SJSA1 (cell line): ENCODE measurements at regions not wholly inside any gene's neighbourhood (a gene's known extent, or its start where the extent isn't known, plus 50 kb on each side); places are given as distances from the start of the nearest gene placed in this dataset.

Experiments used
- DNase-seq, 2 experiments: peaks; one replicate each; pipeline ENCODE4 v3.0.0-alpha.2; 2015 to 2020; ENCODE audit warnings: low spot score in 2 of 2, low read depth in 1 of 2
- H3K27ac ChIP-seq: fragments of 250-450 bp; sonication (Bioruptor Pico); 2 replicates; pipeline ENCODE4 v1.5.1; 2020; ENCODE audit warnings: mild to moderate bottlenecking, moderate library complexity
- H3K27me3 ChIP-seq: fragments of 250-450 bp; sonication (Bioruptor Pico); replicated peaks from 2 replicates; pipeline ENCODE4 v1.5.1; 2020; ENCODE audit warnings: mild to moderate bottlenecking, moderate library complexity
- H3K36me3 ChIP-seq: fragments of 250-450 bp; sonication (Bioruptor Pico); 2 replicates; pipeline ENCODE4 v1.5.1; 2020; ENCODE audit warnings: mild to moderate bottlenecking
- H3K4me1 ChIP-seq: fragments of 250-450 bp; sonication (Bioruptor Pico); replicated peaks from 2 replicates; pipeline ENCODE4 v1.6.1; 2021; ENCODE audit warnings: mild to moderate bottlenecking
- H3K4me3 ChIP-seq: fragments of 250-450 bp; sonication (Bioruptor Pico); 2 replicates; pipeline ENCODE4 v1.5.1; 2020; ENCODE audit warnings: mild to moderate bottlenecking
- H3K9me3 ChIP-seq: fragments of 250-450 bp; sonication (Bioruptor Pico); replicated peaks from 2 replicates; pipeline ENCODE4 v1.5.1; 2020; ENCODE audit warnings: mild to moderate bottlenecking

DNA sequence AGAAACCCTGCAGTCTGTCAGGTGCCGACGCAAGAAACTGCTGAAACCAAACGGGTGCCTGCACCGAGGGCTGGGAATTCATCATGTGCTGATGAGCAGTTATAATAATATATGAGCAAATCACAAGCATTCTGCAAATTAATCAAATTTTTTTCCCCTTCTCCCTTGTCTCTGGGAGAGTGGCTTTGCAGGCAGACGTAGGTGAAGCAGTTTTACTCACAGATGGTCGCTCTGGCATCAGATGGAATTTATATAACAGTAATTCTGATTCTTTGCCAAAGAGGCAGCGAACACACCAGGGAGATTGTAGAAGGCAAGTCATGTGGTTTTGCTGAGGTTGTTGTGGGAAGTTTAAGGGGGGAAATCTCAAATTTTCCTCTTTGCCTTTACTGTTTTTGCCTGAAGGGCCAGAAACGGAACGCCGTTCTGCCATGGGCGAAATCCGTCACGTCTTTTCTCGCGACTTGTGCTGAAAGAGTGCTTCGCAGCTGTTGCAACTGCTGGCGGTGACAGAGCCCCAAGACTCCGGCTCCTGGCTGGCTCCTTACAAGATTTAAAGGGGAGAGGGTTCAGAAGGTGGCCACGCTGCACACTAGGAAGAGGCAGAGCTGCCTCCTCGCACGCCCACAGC, 320.1 kb downstream of the ZNF536 start:
- DNase-seq, result peak in 1 of 2 experiments; percentile 22
- Histone ChIP-seq H3K27me3 (no peaks in the 10 kb centered on the region), H3K36me3 (no peaks in the 10 kb centered on the region), H3K4me1 (peaks cover 63% of the 10 kb centered on the region), H3K27ac (no peak overlapping the region), H3K4me3 (no peak overlapping the region), H3K9me3 (no peaks in the 10 kb centered on the region)

DNA sequence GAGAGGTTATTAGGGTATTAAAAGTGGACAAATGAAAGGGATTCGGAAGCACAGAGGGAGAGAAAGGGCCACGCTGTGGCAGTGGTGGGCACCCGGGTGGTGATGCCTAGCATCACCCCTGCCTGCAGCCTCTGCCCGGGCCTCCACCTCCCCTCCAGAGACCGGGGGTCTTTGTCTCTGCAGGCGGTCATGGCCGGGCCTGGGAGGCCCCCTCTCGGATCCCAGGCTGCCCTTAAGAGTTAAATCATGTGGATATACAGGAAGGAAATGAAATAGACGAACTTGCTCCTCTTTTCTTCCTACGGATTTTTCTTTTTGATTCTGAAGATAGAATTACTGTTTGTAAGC, 319.6 kb downstream of the ZNF536 start:
- Histone ChIP-seq H3K4me1 (peaks cover 66% of the 10 kb centered on the region), H3K4me3 (no peak overlapping the region), H3K36me3 (no peaks in the 10 kb centered on the region), H3K27me3 (no peaks in the 10 kb centered on the region), H3K9me3 (no peaks in the 10 kb centered on the region), H3K27ac (no peak overlapping the region)
- no peak for DNase-seq

DNA sequence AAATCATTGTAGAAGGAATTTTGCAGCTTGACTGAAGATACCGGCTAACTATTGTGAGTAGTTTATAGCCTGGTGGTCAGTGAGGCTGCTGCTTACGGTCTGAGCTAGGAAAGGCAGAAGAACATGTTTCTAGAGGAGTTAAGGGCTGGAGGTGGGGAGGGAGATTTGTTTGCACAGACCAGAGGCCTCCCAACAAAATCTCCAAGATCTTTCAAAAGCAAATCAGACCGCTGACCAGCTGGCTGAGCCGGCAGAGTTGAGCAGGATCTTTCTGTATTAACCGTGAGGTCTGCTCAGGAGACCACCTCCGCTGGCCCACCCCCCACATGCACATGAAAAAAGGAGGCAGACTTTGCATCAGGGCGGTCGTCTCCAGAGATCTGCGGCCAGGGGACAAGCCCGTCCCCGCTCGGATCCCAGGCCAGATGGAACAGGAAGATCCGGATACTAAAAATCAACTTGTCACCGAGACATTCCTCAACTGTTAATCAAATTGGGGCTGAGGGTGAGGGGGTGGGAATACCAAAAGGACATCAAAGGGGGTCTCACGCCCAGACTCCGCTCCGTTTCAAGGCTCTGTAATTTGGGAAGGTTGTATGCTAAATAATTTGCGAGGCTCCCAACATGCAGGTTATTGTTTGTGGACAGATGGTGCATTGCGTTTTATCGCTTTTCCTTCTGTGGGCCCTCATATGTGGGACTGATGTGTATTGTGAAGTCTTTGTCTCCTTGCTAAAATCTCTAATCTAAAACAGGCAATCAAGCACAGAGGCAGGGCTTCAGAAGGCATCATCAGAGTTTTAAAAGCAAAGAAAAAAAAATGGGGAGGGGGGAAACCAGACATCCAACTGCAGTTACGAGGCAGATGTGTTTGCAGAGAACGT, 319.0 kb downstream of the ZNF536 start:
- Histone ChIP-seq H3K4me1 (peaks cover 65% of the 10 kb centered on the region), H3K36me3 (no peaks in the 10 kb centered on the region), H3K4me3 (no peak overlapping the region), H3K9me3 (no peaks in the 10 kb centered on the region), H3K27ac (no peak overlapping the region), H3K27me3 (no peaks in the 10 kb centered on the region)
- DNase-seq, result no peak

DNA sequence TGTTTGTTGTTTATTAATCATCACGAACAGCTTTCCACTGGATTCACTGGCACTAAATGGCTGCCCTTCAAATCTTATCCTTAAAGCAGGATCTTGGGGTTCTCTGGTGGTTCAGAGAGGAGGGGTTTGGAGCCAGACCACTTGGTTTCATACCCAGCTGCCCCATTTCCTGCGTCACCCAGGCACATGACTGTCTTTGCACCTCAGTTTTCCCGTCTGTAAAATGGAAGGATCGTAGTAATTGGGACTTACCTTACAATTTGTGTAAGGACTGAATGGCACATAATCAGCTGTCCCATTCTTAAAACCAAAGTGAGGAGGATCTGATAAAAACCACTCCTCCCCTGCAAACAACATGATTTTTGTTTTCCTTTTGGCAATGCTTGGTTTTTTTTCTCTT, 318.3 kb downstream of the ZNF536 start:
- Histone ChIP-seq H3K36me3 (no peaks in the 10 kb centered on the region), H3K4me1 (peaks cover 62% of the 10 kb centered on the region), H3K27me3 (no peaks in the 10 kb centered on the region), H3K9me3 (no peaks in the 10 kb centered on the region), H3K4me3 (no peak overlapping the region), H3K27ac (no peak overlapping the region)
- DNase-seq, result no peak

DNA sequence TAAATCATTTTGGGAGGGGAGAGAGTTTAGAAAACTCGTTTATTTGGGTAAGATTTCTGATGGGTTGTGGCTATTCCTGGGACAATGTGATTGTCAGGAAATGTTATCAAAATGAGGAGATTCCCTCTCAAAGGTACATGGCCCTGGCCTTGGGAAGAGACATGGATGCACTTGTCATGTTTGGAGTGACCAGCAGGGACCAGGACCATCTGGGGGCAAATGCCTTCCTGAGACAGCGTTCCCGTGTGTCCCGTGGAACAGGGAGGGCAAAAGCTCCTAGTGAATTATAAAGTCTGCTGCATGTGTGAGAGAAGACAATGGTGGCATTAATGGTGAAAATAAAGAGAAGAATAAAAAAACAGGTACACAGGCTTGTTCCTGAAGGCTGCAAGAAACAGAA, 317.3 kb downstream of the ZNF536 start:
- peaks cover 52% of the 10 kb centered on the region for H3K4me1 ChIP-seq
- no peaks in the 10 kb centered on the region for H3K36me3 ChIP-seq
- H3K27ac ChIP-seq, result no peak overlapping the region
- no peaks in the 10 kb centered on the region for H3K9me3 ChIP-seq
- H3K27me3 ChIP-seq, result no peaks in the 10 kb centered on the region
- no peak overlapping the region for H3K4me3 ChIP-seq
- DNase-seq, result no peak

DNA sequence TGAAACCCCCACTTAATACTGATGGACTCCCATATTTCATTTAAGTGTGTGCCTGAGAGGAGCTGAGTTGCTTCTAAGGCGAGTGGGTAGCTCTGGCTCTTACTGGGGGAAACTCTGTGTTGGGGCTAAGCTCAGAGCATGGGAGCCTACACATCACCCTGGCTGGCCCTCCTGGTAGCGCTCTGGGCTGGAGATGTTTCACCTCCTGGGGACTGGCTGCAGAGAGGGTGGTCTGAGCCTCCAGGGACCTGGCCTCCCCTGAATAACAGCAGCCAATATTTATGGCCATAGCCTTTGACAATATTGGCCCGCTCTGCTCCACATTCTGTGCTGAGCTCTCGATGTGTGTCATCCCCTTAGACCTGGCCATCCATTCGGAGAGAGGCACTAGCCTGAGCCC, 316.5 kb downstream of the ZNF536 start:
- Histone ChIP-seq H3K36me3 (no peaks in the 10 kb centered on the region), H3K4me1 (peaks cover 44% of the 10 kb centered on the region), H3K4me3 (no peak overlapping the region), H3K9me3 (no peaks in the 10 kb centered on the region), H3K27me3 (no peaks in the 10 kb centered on the region), H3K27ac (no peak overlapping the region)
- DNase-seq, result no peak

DNA sequence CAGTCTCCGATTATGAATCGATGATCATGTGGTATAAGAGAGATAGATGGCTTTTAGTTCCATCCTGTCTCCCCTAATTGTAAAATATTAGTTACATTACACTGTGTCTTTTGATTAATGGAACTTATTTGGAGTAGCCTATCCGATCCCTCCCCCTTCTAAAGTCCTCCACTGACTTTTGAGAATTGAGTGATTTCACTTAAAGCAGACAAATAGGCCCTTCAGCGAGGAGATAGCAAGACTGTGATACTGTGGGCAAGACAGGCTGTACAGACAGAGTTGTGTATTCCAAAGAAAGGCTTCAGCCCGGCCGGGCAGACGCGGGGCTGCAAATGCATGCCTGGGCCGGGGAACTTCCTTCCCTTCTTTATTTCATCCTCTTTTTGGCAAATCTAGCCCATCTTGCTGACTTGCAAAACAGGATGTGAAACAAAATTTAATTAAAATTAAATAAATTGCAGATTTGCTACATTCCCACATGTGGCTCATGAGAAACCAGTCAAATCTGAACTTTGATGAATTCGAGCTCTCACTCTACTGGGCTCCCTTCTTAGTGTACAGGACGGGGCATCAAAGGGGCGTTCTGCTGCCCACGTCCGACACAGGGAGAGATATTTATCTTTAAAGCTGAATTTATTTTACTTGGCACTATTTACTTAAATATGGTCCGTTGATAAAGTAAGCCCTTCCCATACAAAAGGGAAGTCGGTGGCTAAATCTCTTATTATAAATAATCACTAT, 314.8 kb downstream of the ZNF536 start:
- Histone ChIP-seq H3K4me3 (no peak overlapping the region), H3K9me3 (no peaks in the 10 kb centered on the region), H3K4me1 (peaks cover 31% of the 10 kb centered on the region), H3K27ac (no peak overlapping the region), H3K27me3 (no peaks in the 10 kb centered on the region), H3K36me3 (no peaks in the 10 kb centered on the region)
- DNase-seq, result no peak

DNA sequence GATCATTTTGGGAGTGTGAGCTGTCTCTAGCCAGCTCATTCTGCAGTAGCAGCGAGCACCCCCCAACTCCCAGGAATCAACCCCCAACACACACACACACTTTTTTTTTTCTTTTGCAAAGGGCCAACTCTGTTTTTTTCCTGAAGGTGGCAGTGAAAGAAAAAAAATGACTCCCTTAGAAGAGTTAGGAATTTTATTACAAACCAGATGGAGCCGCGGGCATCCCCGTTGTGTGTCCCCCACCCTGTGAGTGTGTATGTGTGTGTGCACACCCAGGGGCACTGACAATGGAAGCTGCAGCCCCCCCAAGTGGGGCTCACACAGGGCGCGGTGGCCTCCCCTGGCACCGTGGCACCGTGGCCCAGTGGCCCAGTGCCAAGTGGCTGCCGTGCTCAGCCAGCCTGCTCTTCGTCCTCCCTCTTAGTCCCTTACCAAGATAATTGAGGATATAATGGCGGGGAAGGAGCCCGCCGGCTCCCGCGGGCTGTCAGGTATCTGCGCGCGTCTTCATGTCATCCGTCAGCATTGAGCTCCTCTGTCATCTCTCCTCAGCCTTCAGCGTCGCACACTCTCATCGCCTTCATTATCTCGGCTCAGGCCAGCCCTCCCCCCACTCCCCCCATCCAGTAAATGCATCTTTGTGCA, 314.1 kb downstream of the ZNF536 start:
- no peak overlapping the region for H3K27ac ChIP-seq
- H3K4me3 ChIP-seq, result no peak overlapping the region
- H3K36me3 ChIP-seq, result no peaks in the 10 kb centered on the region
- DNase-seq, result peak in 1 of 2 experiments; percentile 20
- H3K27me3 ChIP-seq, result no peaks in the 10 kb centered on the region
- no peaks in the 10 kb centered on the region for H3K9me3 ChIP-seq
- peaks cover 31% of the 10 kb centered on the region for H3K4me1 ChIP-seq

DNA sequence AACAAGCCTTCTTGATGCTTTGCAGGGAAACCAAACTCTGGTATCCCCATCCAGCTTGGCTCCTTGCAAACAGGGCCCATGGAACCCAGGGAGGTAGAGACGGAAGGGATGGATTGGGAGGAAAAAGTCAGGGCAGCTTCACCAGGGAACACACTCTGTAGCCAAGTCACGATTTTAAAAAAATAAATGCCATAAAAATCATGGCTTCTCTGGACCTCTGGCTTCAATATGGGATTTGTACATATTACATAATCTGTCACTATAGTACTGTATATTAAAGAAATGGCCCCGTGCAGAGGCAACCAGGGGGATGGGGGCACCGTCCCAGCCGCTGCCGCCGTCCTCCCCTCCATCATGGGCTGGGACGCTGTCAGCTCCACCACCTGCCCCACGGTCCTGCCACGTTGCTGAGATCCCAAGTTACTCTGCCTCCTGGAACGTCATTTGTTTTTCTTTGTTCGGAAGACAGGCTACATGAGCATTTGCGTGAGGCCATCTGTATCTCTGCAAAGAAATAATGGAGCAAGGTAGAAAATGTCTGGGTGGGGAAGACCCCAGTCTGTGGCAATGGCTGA, 313.3 kb downstream of the ZNF536 start:
- no peak for DNase-seq
- Histone ChIP-seq H3K4me3 (no peak overlapping the region), H3K9me3 (no peaks in the 10 kb centered on the region), H3K4me1 (peaks cover 24% of the 10 kb centered on the region), H3K27me3 (no peaks in the 10 kb centered on the region), H3K27ac (no peak overlapping the region), H3K36me3 (no peaks in the 10 kb centered on the region)

DNA sequence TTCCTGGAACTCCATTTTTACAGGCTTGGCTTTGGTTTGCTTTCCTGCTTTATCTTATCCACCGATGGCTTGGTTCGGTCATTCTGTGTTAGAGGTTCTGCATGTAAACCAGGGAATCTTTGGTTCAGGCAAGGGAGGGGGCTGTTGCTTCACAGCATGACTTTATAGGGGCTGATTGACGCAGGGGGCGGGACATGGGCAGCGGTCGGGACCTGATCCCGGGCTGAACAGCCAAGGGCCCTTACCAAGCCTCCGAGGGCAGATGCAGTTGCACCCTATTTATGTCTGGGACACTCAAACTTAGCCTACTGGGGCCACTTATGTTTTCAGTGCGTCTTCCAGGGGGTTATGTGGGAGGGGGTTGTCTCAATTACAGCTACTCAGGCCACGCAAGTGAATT, 312.4 kb downstream of the ZNF536 start:
- H3K4me3 ChIP-seq, result no peak overlapping the region
- H3K27ac ChIP-seq, result no peak overlapping the region
- H3K27me3 ChIP-seq, result no peaks in the 10 kb centered on the region
- no peaks in the 10 kb centered on the region for H3K9me3 ChIP-seq
- H3K4me1 ChIP-seq, result peaks cover 19% of the 10 kb centered on the region
- no peaks in the 10 kb centered on the region for H3K36me3 ChIP-seq
- DNase-seq, result no peak

DNA sequence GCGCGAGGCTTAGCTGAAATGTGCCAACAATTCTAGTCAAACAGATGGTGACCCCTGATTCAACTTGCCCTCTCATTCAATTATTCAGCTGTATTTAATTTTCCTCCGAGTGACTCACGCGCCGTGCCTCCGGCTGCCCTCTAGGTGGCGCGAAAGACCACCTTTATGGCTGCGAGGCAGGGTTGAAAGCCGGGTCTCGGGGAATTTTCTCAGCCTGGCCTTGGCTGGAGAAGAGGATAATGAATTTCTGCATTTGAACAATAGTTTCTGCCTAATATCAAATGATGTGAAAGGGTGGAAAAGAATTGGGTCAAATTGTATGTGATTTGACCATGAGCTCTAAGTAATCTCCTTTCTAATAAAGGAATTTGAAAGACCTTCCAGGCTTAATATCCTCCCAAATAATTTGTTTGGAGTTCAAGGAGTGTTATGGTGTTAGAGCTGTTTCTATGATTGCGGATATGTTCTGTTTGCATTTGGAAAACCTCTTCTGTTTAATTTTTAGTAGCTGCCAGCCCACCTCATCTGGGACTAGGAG, 310.9 kb downstream of the ZNF536 start:
- H3K27ac ChIP-seq, result no peak overlapping the region
- DNase-seq, result peak; percentile 76 to 88
- no peaks in the 10 kb centered on the region for H3K36me3 ChIP-seq
- H3K9me3 ChIP-seq, result no peaks in the 10 kb centered on the region
- H3K27me3 ChIP-seq, result no peaks in the 10 kb centered on the region
- H3K4me1 ChIP-seq, result peaks cover 18% of the 10 kb centered on the region
- H3K4me3 ChIP-seq, result no peak overlapping the region

DNA sequence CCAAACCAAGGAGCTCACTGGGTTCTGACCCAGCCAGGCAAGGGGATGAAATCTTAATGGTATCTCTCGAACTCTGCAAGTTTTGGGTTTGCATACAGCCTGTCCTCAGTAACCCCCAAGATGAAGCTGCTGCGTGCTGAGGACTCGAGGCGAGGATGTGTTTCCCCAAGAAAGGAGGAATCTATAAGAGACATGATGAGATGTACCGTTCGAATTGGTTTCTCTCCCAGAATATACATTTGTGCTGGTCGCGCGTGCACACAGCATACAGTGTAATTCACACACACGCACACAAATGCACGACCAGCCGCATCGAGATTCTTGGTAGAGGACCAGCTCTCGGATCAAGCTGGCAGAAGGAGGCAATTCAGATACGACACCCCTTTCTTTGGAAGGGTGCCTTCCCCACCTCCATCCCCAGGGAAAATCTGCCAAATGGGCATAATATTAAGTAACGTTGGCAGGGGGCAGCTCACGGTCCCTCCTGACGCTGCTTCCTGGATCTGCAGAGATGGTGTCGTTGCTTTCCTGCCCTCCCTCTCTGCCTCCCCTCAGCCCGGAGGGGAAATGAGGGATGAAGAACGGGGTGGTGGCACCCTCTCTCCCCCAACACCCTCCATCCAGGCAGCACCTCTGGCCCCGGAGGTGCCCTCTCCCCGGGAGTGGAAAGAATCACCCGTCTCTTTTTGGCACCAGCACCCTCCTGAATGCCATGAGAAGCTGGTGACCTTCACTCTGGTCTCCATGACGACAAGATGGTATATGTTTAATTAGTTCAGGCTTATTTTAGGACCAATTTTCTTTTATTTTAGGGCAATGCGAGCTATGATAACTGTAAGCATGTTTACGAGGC, 310.2 kb downstream of the ZNF536 start:
- H3K9me3 ChIP-seq, result no peaks in the 10 kb centered on the region
- no peaks in the 10 kb centered on the region for H3K27me3 ChIP-seq
- DNase-seq, result no peak
- no peaks in the 10 kb centered on the region for H3K36me3 ChIP-seq
- no peak overlapping the region for H3K4me3 ChIP-seq
- H3K27ac ChIP-seq, result no peak overlapping the region
- H3K4me1 ChIP-seq, result peaks cover 16% of the 10 kb centered on the region
